HCT116 (cell line): ENCODE measurements at regions not wholly inside any gene's neighbourhood (a gene's known extent, or its start where the extent isn't known, plus 50 kb on each side); places are given as distances from the start of the nearest gene placed in this dataset.

Source experiments
- ATAC-seq: fragments of 200-7000 bp; cut with Tn5 transposase; 2 replicates; pipeline ENCODE4 v1.9.1; 2020; ENCODE audit warnings: mild to moderate bottlenecking, moderate library complexity
- BruUV-seq: library from RNA; stranded (reverse); fragments of 400-500 nt; replicated peaks from 2 replicates; lab custom pipeline; 2021; lab: Mats Ljungman, UMichigan
- CTCF ChIA-PET: fragments of 300-600 bp; sonication (Branson Sonifier 250); formaldehyde crosslinking; loops from one replicate; lab custom pipeline; 2021; ENCODE audit warnings: antibody characterized with exemption; lab: Charles Lee
- POLR2A ChIA-PET: fragments of 300-600, 350-600 bp; sonication (Branson Sonifier 250); formaldehyde crosslinking; loops from one replicate; lab custom pipeline; 2021; ENCODE audit warnings: antibody characterized with exemption; lab: Charles Lee
- RAD21 ChIA-PET, 2 experiments: fragments of 300-600 bp; sonication (Branson Sonifier 250); formaldehyde crosslinking; loops; one replicate each; lab custom pipeline; 2023; ENCODE audit warnings: low total read pairs in 2 of 2; ENCODE audit not compliant: uncharacterized antibody in 2 of 2, unreplicated experiment in 2 of 2, low non-redundant PET in 1 of 2; lab: Charles Lee
- DNase-seq: peaks from one replicate; pipeline ENCODE4 v3.0.0-alpha.2; 2010; ENCODE audit warnings: low read depth, low spot score
- H2AFZ ChIP-seq: fragments of 200-600 bp; shearing (Covaris generic), sonication (generic); 2 replicates; pipeline ENCODE4 v1.6.1; 2017; ENCODE audit warnings: low read depth, mixed run types, mixed read lengths, antibody characterized with exemption, low read length; ENCODE audit not compliant: poor library complexity, severe bottlenecking
- H3K27ac ChIP-seq: 2 replicates; pipeline ENCODE4 v1.5.1; 2012; ENCODE audit warnings: low read depth, low read length
- H3K27me3 ChIP-seq: fragments of 200-600 bp; sonication (generic); 2 replicates; pipeline ENCODE4 v1.6.1; 2016; ENCODE audit warnings: mixed run types, low read length, mixed read lengths; ENCODE audit not compliant: insufficient read depth
- H3K36me3 ChIP-seq, 2 experiments: fragments of 200-500 bp in 1 of 2; fragments of 200-600 bp in 1 of 2; sonication (Bioruptor generic) in 1 of 2; sonication (generic) in 1 of 2; 2 replicates each; pipeline versions ENCODE4 v1.5.1 to v1.6.1; 2014 to 2016; ENCODE audit warnings: low read length in 2 of 2, inconsistent platforms in 1 of 2, mixed read lengths in 1 of 2, mixed run types in 1 of 2; ENCODE audit not compliant: insufficient read depth in 2 of 2, control insufficient read depth in 1 of 2
- H3K4me1 ChIP-seq, 2 experiments: fragments of 200-600 bp in 1 of 2; sonication (generic) in 1 of 2; 2 replicates each; pipeline versions ENCODE4 v1.5.1 to v1.6.1; 2012 to 2017; ENCODE audit warnings: low read length in 2 of 2, inconsistent platforms in 1 of 2, mild to moderate bottlenecking in 1 of 2, mixed read lengths in 1 of 2, mixed run types in 1 of 2, moderate library complexity in 1 of 2; ENCODE audit not compliant: insufficient read depth in 2 of 2, control insufficient read depth in 1 of 2
- H3K4me2 ChIP-seq: fragments of 200-600 bp; sonication (generic); 2 replicates; pipeline ENCODE4 v1.6.1; 2017; ENCODE audit warnings: mixed run types, low read length, mixed read lengths
- H3K4me3 ChIP-seq, 2 experiments: fragments of 200-600 bp in 1 of 2; sonication (generic) in 1 of 2; replicated peaks in 1 of 2; 2 replicates each; pipeline ENCODE4 v1.5.1; 2011 to 2016; ENCODE audit warnings: low read length in 2 of 2, control low read depth in 1 of 2, low read depth in 1 of 2, mild to moderate bottlenecking in 1 of 2, mixed read lengths in 1 of 2, mixed run types in 1 of 2
- H3K79me2 ChIP-seq: fragments of 200-600 bp; sonication (generic); 2 replicates; pipeline ENCODE4 v1.6.1; 2017; ENCODE audit warnings: mild to moderate bottlenecking, mixed run types, low read length, moderate library complexity, mixed read lengths; ENCODE audit not compliant: insufficient read depth
- H3K9ac ChIP-seq: fragments of 200-600 bp; sonication (generic); 2 replicates; pipeline ENCODE4 v1.6.1; 2016; ENCODE audit warnings: low read length, mixed read lengths
- H3K9me2 ChIP-seq: fragments of 200-600 bp; sonication (generic), shearing (Covaris generic); 2 replicates; pipeline ENCODE4 v1.6.1; 2017; ENCODE audit warnings: mixed run types, mild to moderate bottlenecking, moderate library complexity; ENCODE audit not compliant: insufficient read depth
- H3K9me3 ChIP-seq, 2 experiments: fragments of 200-500 bp in 1 of 2; fragments of 200-600 bp in 1 of 2; sonication (Bioruptor generic) in 1 of 2; sonication (generic) in 1 of 2; 2 replicates each; pipeline ENCODE4 v1.6.1; 2014 to 2017; ENCODE audit warnings: low read length in 2 of 2, mixed read lengths in 2 of 2, inconsistent platforms in 1 of 2, low read depth in 1 of 2, mild to moderate bottlenecking in 1 of 2, mixed run types in 1 of 2, moderate library complexity in 1 of 2; ENCODE audit not compliant: control insufficient read depth in 1 of 2, insufficient read depth in 1 of 2
- H4K20me1 ChIP-seq: fragments of 200-600 bp; sonication (generic), shearing (Covaris generic); 2 replicates; pipeline ENCODE4 v1.6.1; 2017; ENCODE audit warnings: mixed run types, mild to moderate bottlenecking, moderate library complexity; ENCODE audit not compliant: insufficient read depth
- CBX3 ChIP-seq: IDR thresholded peaks from 2 replicates; pipeline ENCODE4 v1.6.1; 2012; ENCODE audit warnings: low read depth
- CEBPB ChIP-seq: IDR thresholded peaks from 2 replicates; pipeline ENCODE4 v1.6.1; 2012; ENCODE audit warnings: low read depth
- EGR1 ChIP-seq: IDR thresholded peaks from 2 replicates; pipeline ENCODE4 v1.6.1; 2012; ENCODE audit warnings: low read depth
- ELF1 ChIP-seq: IDR thresholded peaks from 2 replicates; pipeline ENCODE4 v1.6.1; 2012; ENCODE audit warnings: low read depth, borderline replicate concordance
- EZH2 ChIP-seq: fragments of 200-600 bp; sonication (generic); IDR thresholded peaks from 2 replicates; pipeline ENCODE4 v1.6.1; 2017; ENCODE audit warnings: antibody characterized with exemption, mixed run types
- EZH2phosphoT487 ChIP-seq: fragments of 200-600 bp; IDR thresholded peaks from 2 replicates; pipeline ENCODE4 v1.6.1; 2018; ENCODE audit warnings: antibody characterized with exemption, borderline replicate concordance
- FOSL1 ChIP-seq: IDR thresholded peaks from 2 replicates; pipeline ENCODE4 v1.6.1; 2012; ENCODE audit warnings: low read depth
- JUND ChIP-seq: IDR thresholded peaks from 2 replicates; pipeline ENCODE4 v1.6.1; 2012
- POLR2A ChIP-seq: IDR thresholded peaks from 2 replicates; pipeline ENCODE4 v1.7.0; 2011; ENCODE audit warnings: borderline replicate concordance; ENCODE audit not compliant: insufficient read depth, insufficient read length; ENCODE audit errors: extremely low read depth
- POLR2AphosphoS5 ChIP-seq: IDR thresholded peaks from 2 replicates; pipeline ENCODE4 v1.6.1; 2011; ENCODE audit warnings: mild to moderate bottlenecking, low read depth, low read length, moderate library complexity
- RAD21 ChIP-seq: IDR thresholded peaks from 2 replicates; pipeline ENCODE4 v1.6.1; 2012; ENCODE audit warnings: low read depth, mild to moderate bottlenecking
- SIN3A ChIP-seq: IDR thresholded peaks from 2 replicates; pipeline ENCODE4 v1.6.1; 2012; ENCODE audit warnings: low read depth
- SP1 ChIP-seq: IDR thresholded peaks from 2 replicates; pipeline ENCODE4 v1.6.1; 2012; ENCODE audit warnings: low read depth
- SRF ChIP-seq: IDR thresholded peaks from 2 replicates; pipeline ENCODE4 v1.6.1; 2012; ENCODE audit warnings: low read depth
- YY1 ChIP-seq: IDR thresholded peaks from 2 replicates; pipeline ENCODE4 v1.6.1; 2011; ENCODE audit warnings: low read length, low read depth, moderate library complexity, mild to moderate bottlenecking; ENCODE audit not compliant: insufficient replicate concordance; ENCODE audit errors: extremely low read depth
- intact Hi-C: fragments of 100-400 bp; cut with micrococcal nuclease; formaldehyde crosslinking; loops from 2 replicates; pipeline ENCODE4 v1.10.0; 2022
- TF ChIP-seq, protein P1 (sequence below), 3 experiments: fragments of 200-600 bp in 1 of 3; sonication (generic) in 1 of 3; IDR thresholded peaks in 2 of 3; conservative IDR thresholded peaks in 1 of 3; 2 replicates each; pipeline ENCODE4 v1.5.1; 2012 to 2017; ENCODE audit warnings: low read depth in 2 of 3, low read length in 2 of 3, antibody characterized with exemption in 1 of 3, borderline replicate concordance in 1 of 3, control low read depth in 1 of 3, mild to moderate bottlenecking in 1 of 3, mixed read lengths in 1 of 3, mixed run types in 1 of 3, moderate library complexity in 1 of 3; ENCODE audit not compliant: insufficient read depth in 1 of 3
- TF ChIP-seq, protein P2 (sequence below): IDR thresholded peaks from 2 replicates; pipeline ENCODE4 v1.6.1; 2012; ENCODE audit warnings: low read depth
- TF ChIP-seq, protein P3 (sequence below): IDR thresholded peaks from 2 replicates; pipeline ENCODE4 v1.6.1; 2011; ENCODE audit warnings: mild to moderate bottlenecking, low read length, moderate library complexity; ENCODE audit not compliant: insufficient replicate concordance; ENCODE audit errors: extremely low read depth
- TF ChIP-seq, protein P4 (sequence below): IDR thresholded peaks from 2 replicates; pipeline ENCODE4 v1.6.1; 2012

DNA sequence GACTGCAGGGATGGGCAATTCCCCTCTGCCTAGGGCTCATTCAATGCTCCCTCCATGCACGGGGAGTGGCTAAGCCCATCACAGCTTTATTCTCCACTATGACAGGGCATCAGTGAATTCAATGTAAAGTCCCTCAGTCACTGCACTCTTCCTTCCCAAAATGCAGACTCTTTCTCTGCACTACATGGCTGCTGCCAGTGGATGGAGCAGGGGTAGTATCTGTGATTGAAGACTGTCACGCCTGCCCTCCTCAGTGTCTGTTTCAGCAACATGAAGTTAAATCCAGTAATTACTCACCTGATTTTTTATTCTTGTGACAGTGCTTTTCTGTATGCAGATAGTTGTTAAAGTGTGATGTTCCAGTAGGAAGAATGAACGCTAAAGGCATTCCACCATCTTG lies 1323.2 kb downstream of the AMY1C start:
- no peak overlapping the region for H3K9ac ChIP-seq
- H3K4me2 ChIP-seq = no peak overlapping the region
- H3K9me2 ChIP-seq = no peaks in the 10 kb centered on the region
- ChIA-PET POLR2A (no interaction called here), CTCF (no interaction called here), RAD21 (no interaction called here)
- H3K4me3 ChIP-seq = no peak overlapping the region
- TF ChIP-seq, protein P1, sequence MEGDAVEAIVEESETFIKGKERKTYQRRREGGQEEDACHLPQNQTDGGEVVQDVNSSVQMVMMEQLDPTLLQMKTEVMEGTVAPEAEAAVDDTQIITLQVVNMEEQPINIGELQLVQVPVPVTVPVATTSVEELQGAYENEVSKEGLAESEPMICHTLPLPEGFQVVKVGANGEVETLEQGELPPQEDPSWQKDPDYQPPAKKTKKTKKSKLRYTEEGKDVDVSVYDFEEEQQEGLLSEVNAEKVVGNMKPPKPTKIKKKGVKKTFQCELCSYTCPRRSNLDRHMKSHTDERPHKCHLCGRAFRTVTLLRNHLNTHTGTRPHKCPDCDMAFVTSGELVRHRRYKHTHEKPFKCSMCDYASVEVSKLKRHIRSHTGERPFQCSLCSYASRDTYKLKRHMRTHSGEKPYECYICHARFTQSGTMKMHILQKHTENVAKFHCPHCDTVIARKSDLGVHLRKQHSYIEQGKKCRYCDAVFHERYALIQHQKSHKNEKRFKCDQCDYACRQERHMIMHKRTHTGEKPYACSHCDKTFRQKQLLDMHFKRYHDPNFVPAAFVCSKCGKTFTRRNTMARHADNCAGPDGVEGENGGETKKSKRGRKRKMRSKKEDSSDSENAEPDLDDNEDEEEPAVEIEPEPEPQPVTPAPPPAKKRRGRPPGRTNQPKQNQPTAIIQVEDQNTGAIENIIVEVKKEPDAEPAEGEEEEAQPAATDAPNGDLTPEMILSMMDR (IDR thresholded peaks at IDR 0.05 in 2 of 3, conservative IDR thresholded peaks at IDR 0.05 in 1 of 3; ENCODE audit: borderline replicate concordance in 1 of 3, insufficient read depth in 1 of 3, low read depth in 2 of 3, low read length in 2 of 3) = no peak
- TF ChIP-seq SRF (no peak), YY1 (no peak), RAD21 (no peak), CEBPB (no peak), EZH2phosphoT487 (no peak), SP1 (no peak), EZH2 (no peak), SIN3A (no peak), POLR2AphosphoS5 (no peak), JUND (no peak), CBX3 (no peak), ELF1 (no peak), POLR2A (no peak), FOSL1 (no peak), EGR1 (no peak)
- TF ChIP-seq, protein P2, sequence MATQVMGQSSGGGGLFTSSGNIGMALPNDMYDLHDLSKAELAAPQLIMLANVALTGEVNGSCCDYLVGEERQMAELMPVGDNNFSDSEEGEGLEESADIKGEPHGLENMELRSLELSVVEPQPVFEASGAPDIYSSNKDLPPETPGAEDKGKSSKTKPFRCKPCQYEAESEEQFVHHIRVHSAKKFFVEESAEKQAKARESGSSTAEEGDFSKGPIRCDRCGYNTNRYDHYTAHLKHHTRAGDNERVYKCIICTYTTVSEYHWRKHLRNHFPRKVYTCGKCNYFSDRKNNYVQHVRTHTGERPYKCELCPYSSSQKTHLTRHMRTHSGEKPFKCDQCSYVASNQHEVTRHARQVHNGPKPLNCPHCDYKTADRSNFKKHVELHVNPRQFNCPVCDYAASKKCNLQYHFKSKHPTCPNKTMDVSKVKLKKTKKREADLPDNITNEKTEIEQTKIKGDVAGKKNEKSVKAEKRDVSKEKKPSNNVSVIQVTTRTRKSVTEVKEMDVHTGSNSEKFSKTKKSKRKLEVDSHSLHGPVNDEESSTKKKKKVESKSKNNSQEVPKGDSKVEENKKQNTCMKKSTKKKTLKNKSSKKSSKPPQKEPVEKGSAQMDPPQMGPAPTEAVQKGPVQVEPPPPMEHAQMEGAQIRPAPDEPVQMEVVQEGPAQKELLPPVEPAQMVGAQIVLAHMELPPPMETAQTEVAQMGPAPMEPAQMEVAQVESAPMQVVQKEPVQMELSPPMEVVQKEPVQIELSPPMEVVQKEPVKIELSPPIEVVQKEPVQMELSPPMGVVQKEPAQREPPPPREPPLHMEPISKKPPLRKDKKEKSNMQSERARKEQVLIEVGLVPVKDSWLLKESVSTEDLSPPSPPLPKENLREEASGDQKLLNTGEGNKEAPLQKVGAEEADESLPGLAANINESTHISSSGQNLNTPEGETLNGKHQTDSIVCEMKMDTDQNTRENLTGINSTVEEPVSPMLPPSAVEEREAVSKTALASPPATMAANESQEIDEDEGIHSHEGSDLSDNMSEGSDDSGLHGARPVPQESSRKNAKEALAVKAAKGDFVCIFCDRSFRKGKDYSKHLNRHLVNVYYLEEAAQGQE = no peak
- TF ChIP-seq, protein P3, sequence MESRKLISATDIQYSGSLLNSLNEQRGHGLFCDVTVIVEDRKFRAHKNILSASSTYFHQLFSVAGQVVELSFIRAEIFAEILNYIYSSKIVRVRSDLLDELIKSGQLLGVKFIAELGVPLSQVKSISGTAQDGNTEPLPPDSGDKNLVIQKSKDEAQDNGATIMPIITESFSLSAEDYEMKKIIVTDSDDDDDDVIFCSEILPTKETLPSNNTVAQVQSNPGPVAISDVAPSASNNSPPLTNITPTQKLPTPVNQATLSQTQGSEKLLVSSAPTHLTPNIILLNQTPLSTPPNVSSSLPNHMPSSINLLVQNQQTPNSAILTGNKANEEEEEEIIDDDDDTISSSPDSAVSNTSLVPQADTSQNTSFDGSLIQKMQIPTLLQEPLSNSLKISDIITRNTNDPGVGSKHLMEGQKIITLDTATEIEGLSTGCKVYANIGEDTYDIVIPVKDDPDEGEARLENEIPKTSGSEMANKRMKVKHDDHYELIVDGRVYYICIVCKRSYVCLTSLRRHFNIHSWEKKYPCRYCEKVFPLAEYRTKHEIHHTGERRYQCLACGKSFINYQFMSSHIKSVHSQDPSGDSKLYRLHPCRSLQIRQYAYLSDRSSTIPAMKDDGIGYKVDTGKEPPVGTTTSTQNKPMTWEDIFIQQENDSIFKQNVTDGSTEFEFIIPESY = no peak
- TF ChIP-seq, protein P4, sequence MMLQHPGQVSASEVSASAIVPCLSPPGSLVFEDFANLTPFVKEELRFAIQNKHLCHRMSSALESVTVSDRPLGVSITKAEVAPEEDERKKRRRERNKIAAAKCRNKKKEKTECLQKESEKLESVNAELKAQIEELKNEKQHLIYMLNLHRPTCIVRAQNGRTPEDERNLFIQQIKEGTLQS = no peak
- no peaks in the 10 kb centered on the region for H3K36me3 ChIP-seq
- no TSS peak for BruUV-seq
- no peaks in the 10 kb centered on the region for H3K4me1 ChIP-seq
- DNase-seq (no peak), ATAC-seq (no peak)
- no peaks in the 10 kb centered on the region for H3K79me2 ChIP-seq
- H3K27ac ChIP-seq = no peak overlapping the region
- no peak overlapping the region for H2AFZ ChIP-seq
- intact Hi-C loops = no loop called here
- no peaks in the 10 kb centered on the region for H3K27me3 ChIP-seq
- H3K9me3 ChIP-seq = peaks cover 16 to 25% of the 10 kb centered on the region in 2 experiments
- no peaks in the 10 kb centered on the region for H4K20me1 ChIP-seq
